ENCODE measurements at regions not wholly inside any gene's neighbourhood (a gene's known extent, or its start where the extent isn't known, plus 50 kb on each side); places are given as distances from the start of the nearest gene placed in this dataset.

DNA sequence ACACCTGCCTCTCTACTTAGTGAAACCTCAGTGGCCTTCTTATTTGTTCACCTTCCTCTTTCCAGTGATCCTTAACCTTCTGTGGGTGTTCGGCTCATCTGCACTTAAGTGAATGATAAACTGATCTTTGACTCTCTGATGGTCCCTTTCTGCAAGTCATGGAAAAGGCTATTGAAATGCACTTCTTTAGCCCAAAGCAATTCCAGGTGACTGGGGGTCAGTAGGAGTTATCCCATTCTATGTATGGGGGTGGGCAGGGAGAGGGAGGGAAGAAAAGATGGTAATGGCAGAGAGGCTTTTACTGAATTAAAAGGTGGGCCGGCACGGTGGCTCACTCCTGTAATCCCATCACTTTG lies 170.8 kb downstream of the RGS9 start:
- ATAC-seq = no peak
- Histone ChIP-seq H3K9ac (ENCODE audit: insufficient read depth in 1 of 2, low read depth in 2 of 2, low read length in 2 of 2) (no peak overlapping the region), H3K27me3 (ENCODE audit: control insufficient read depth in 2 of 2, insufficient read depth in 2 of 2, low read length in 2 of 2) (peaks cover 6 to 18% of the 10 kb centered on the region in 2 experiments; a peak in 4 of 5 replicates), H3K4me2 (ENCODE audit: insufficient read depth, low read length) (no peak overlapping the region), H3K9me1 (ENCODE audit: control insufficient read depth, insufficient read depth, low read length) (no peaks in the 10 kb centered on the region), H3K36me3 (ENCODE audit: control insufficient read depth, insufficient read depth, low read length) (no peaks in the 10 kb centered on the region), H2AFZ (ENCODE audit: low read depth, low read length) (no peak overlapping the region), H3K27ac (ENCODE audit: extremely low read depth, low read depth, low read length) (no peak overlapping the region), H3K4me3 (no peak overlapping the region), H3K4me1 (replicated peaks in 1 of 2; ENCODE audit: control insufficient read depth in 2 of 2, insufficient read depth in 2 of 2, low read length in 2 of 2) (no peaks in the 10 kb centered on the region; a peak in 1 of 5 replicates), H3K9me3 (replicated peaks; ENCODE audit: control insufficient read depth, insufficient read depth, low read depth, low read length) (no peaks in the 10 kb centered on the region), H3K79me2 (ENCODE audit: control insufficient read depth, insufficient read depth, low read length) (no peaks in the 10 kb centered on the region), H4K20me1 (replicated peaks; ENCODE audit: control insufficient read depth, insufficient read depth, low read length) (no peaks in the 10 kb centered on the region)
- ChIA-PET CTCF (ENCODE audit: low intra/inter-chr PET ratio) (interaction anchor here (0.7 kb wide), 1 partner anchor 1551 kb away, joined by 4 read pairs; no protein-coding TSS in a partner anchor), POLR2A (no interaction called here)
- TF ChIP-seq CXXC5 (CRISPR knock-in tag; IDR thresholded peaks at IDR 0.05) (no peak), FOXA1 (IDR thresholded peaks at IDR 0.05; ENCODE audit: borderline replicate concordance) (no peak), PHB (CRISPR knock-in tag; IDR thresholded peaks at IDR 0.05) (no peak), PHF20 (IDR thresholded peaks at IDR 0.05; ENCODE audit: partially characterized antibody) (no peak), SRSF7 (optimal IDR thresholded peaks at IDR 0.05; ENCODE audit: low read depth, low read length) (no peak), TRIM28 (IDR thresholded peaks at IDR 0.05) (no peak), ZSCAN29 (IDR thresholded peaks at IDR 0.05) (no peak), SIN3B (IDR thresholded peaks at IDR 0.05; ENCODE audit: low read depth) (no peak), NRF1 (conservative IDR thresholded peaks at IDR 0.05 in 1 of 2, IDR thresholded peaks at IDR 0.05 in 1 of 2) (no peak), THRAP3 (IDR thresholded peaks at IDR 0.05; ENCODE audit: borderline replicate concordance) (no peak), ETV1 (tag; conservative IDR thresholded peaks at IDR 0.05; ENCODE audit: low read depth) (no peak)
- TF ChIP-seq, protein P1, sequence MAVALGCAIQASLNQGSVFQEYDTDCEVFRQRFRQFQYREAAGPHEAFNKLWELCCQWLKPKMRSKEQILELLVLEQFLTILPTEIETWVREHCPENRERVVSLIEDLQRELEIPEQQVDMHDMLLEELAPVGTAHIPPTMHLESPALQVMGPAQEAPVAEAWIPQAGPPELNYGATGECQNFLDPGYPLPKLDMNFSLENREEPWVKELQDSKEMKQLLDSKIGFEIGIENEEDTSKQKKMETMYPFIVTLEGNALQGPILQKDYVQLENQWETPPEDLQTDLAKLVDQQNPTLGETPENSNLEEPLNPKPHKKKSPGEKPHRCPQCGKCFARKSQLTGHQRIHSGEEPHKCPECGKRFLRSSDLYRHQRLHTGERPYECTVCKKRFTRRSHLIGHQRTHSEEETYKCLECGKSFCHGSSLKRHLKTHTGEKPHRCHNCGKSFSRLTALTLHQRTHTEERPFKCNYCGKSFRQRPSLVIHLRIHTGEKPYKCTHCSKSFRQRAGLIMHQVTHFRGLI (CRISPR knock-in tag; IDR thresholded peaks at IDR 0.05) = no peak
- TF ChIP-seq, protein P2, sequence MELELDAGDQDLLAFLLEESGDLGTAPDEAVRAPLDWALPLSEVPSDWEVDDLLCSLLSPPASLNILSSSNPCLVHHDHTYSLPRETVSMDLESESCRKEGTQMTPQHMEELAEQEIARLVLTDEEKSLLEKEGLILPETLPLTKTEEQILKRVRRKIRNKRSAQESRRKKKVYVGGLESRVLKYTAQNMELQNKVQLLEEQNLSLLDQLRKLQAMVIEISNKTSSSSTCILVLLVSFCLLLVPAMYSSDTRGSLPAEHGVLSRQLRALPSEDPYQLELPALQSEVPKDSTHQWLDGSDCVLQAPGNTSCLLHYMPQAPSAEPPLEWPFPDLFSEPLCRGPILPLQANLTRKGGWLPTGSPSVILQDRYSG (tag; conservative IDR thresholded peaks at IDR 0.05; ENCODE audit: low read depth) = no peak
- TF ChIP-seq, protein P3, sequence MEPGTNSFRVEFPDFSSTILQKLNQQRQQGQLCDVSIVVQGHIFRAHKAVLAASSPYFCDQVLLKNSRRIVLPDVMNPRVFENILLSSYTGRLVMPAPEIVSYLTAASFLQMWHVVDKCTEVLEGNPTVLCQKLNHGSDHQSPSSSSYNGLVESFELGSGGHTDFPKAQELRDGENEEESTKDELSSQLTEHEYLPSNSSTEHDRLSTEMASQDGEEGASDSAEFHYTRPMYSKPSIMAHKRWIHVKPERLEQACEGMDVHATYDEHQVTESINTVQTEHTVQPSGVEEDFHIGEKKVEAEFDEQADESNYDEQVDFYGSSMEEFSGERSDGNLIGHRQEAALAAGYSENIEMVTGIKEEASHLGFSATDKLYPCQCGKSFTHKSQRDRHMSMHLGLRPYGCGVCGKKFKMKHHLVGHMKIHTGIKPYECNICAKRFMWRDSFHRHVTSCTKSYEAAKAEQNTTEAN (CRISPR knock-in tag; IDR thresholded peaks at IDR 0.05) = no peak
- no peak for DNase-seq (ENCODE audit: extremely low read depth in 1 of 4, low spot score in 3 of 4)
- 0% methylated on average over 3 of the region's 3 CpGs for whole genome bisulfite sequencing (ENCODE audit: insufficient coverage, low coverage, missing lambda C conversion rate)
- no peak for FAIRE-seq
- no TSS peak for BruUV-seq (replicated peaks)
- intact Hi-C loops (cut with micrococcal nuclease) = no loop called here
- in situ Hi-C loops (cut with MboI) = no loop called here
